IMR-90 (cell line): ENCODE measurements at regions not wholly inside any gene's neighbourhood (a gene's known extent, or its start where the extent isn't known, plus 50 kb on each side); places are given as distances from the start of the nearest gene placed in this dataset.

ENCODE experiments used
- CHD1 ChIP-seq: IDR thresholded peaks from 2 replicates; pipeline ENCODE4 v1.6.1; 2012; ENCODE audit warnings: low read depth, low read length, improper control_type of control experiment
- CTCF ChIP-seq: conservative IDR thresholded peaks from 2 replicates; pipeline ENCODE4 v1.5.1; 2012; ENCODE audit warnings: mild to moderate bottlenecking, low read depth, low read length, improper control_type of control experiment
- FOS ChIP-seq: fragments of 150-350 bp; IDR thresholded peaks from 2 replicates; pipeline ENCODE4 v1.6.1; 2016; ENCODE audit warnings: low read depth, low read length
- MAFK ChIP-seq: IDR thresholded peaks from 2 replicates; pipeline ENCODE4 v1.6.1; 2012; ENCODE audit warnings: low read depth, low read length, improper control_type of control experiment
- MAZ ChIP-seq: IDR thresholded peaks from 2 replicates; pipeline ENCODE4 v1.6.1; 2012; ENCODE audit warnings: low read depth, mild to moderate bottlenecking, low read length, improper control_type of control experiment, moderate library complexity, borderline replicate concordance
- NFE2L2 ChIP-seq: fragments of 150-350 bp; IDR thresholded peaks from 2 replicates; pipeline ENCODE4 v1.6.1; 2016; ENCODE audit warnings: low read depth, mild to moderate bottlenecking, low read length
- POLR2A ChIP-seq: IDR thresholded peaks from 2 replicates; pipeline ENCODE4 v1.6.1; 2012; ENCODE audit warnings: mild to moderate bottlenecking, low read depth, low read length
- RAD21 ChIP-seq: IDR thresholded peaks from 2 replicates; pipeline ENCODE4 v1.6.1; 2012; ENCODE audit warnings: low read length, improper control_type of control experiment
- RCOR1 ChIP-seq: IDR thresholded peaks from 2 replicates; pipeline ENCODE4 v1.6.1; 2012; ENCODE audit warnings: mild to moderate bottlenecking, low read length, improper control_type of control experiment; ENCODE audit not compliant: insufficient replicate concordance
- RFX5 ChIP-seq: IDR thresholded peaks from 2 replicates; pipeline ENCODE4 v1.8.0; 2012; ENCODE audit warnings: low read depth, mild to moderate bottlenecking, low read length, moderate library complexity
- USF2 ChIP-seq: fragments of 150-350 bp; IDR thresholded peaks from 2 replicates; pipeline ENCODE4 v1.6.1; 2017; ENCODE audit warnings: mild to moderate bottlenecking, antibody characterized with exemption, low read length, low read depth

GRCh38 chr2:234395891-234396420, 100.9 kb downstream of the ARL4C start:
- no peak for TF ChIP-seq CTCF
- no peak for TF ChIP-seq RCOR1
- TF ChIP-seq MAZ: no peak
- TF ChIP-seq RFX5: no peak
- no peak for TF ChIP-seq POLR2A
- TF ChIP-seq RAD21: no peak
- TF ChIP-seq NFE2L2: no peak
- TF ChIP-seq USF2: no peak
- TF ChIP-seq CHD1: no peak
- no peak for TF ChIP-seq FOS
- TF ChIP-seq MAFK: no peak
